ENCODE measurements at regions not wholly inside any gene's neighbourhood (a gene's known extent, or its start where the extent isn't known, plus 50 kb on each side); places are given as distances from the start of the nearest gene placed in this dataset.
"Not testable (repeated sequence)": the region's sequence is repeated elsewhere in the genome, so short reads cannot be mapped to it uniquely, and the experiment has no call there.

DNA sequence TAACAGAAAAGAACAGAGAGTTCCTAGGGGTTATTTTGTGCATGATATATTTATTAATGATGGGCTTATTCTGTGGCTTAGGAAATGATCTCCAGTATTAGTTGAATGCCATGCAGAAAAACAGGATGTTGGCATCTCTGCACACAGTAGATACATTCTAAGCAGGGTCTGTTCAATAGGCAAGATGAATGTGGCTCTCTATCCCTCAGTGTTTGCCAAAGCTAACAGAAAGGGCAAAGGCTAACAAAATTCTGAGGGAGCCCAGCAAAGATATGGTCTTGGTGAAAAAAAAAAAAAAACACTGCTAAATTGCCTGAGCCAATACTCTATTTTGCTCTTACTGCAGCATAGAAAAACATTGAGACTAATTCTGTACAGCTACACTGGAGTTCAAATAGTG is 1095.8 kb downstream of the UQCRFS1 start:
- H3K27ac ChIP-seq (ENCODE audit: low read depth, low read length), result no peak overlapping the region
- no peaks in the 10 kb centered on the region for H3K9me3 ChIP-seq (ENCODE audit: insufficient read depth, low read depth, low read length)
- H3K27me3 ChIP-seq (ENCODE audit: insufficient read depth, low read length), result no peaks in the 10 kb centered on the region
- H3K4me3 ChIP-seq (ENCODE audit: low read length), result no peak overlapping the region
- H3K9ac ChIP-seq (ENCODE audit: low read depth, low read length), result no peak overlapping the region
- no peaks in the 10 kb centered on the region for H3K4me1 ChIP-seq (ENCODE audit: insufficient read depth, low read length)
- no peaks in the 10 kb centered on the region for H3K36me3 ChIP-seq (ENCODE audit: insufficient read depth, low read length)

GRCh38 chr19:28116379-28116778 is 1096.6 kb downstream of the UQCRFS1 start:
- H3K4me1 ChIP-seq (ENCODE audit: insufficient read depth, low read length); H3K9me3 ChIP-seq (ENCODE audit: insufficient read depth, low read depth, low read length); H3K36me3 ChIP-seq (ENCODE audit: insufficient read depth, low read length); H3K9ac ChIP-seq (ENCODE audit: low read depth, low read length); H3K4me3 ChIP-seq (ENCODE audit: low read length); H3K27ac ChIP-seq (ENCODE audit: low read depth, low read length); H3K27me3 ChIP-seq (ENCODE audit: insufficient read depth, low read length): not testable (repeated sequence)
- 95% methylated on average over 2 of the region's 4 CpGs for WGBS

DNA sequence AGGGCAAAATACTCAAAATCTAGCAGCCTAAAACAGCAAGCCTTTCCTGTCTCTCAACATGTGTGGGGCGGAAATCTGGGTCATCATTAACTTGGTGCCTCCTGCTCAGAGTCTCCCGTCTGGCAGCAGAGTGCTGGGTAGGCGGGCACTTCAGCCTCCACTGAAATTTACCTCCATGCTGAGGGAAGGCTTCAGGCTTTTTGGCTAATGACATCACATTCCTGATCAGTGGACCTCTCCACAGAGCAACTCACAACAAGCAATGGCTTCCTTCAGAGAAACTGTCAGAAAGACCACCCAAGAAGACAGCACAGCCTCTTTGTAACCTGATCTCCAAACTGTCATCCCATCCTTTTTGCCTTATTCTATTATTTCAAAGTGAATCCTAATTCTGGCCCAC is 1109.0 kb downstream of the UQCRFS1 start:
- Histone ChIP-seq H3K36me3 (ENCODE audit: insufficient read depth, low read length) (no peaks in the 10 kb centered on the region), H3K4me3 (ENCODE audit: low read length) (no peak overlapping the region), H3K27me3 (ENCODE audit: insufficient read depth, low read length) (no peaks in the 10 kb centered on the region), H3K27ac (ENCODE audit: low read depth, low read length) (no peak overlapping the region), H3K4me1 (ENCODE audit: insufficient read depth, low read length) (peaks cover 6% of the 10 kb centered on the region; the same call in 1 of the 2 replicates), H3K9ac (ENCODE audit: low read depth, low read length) (no peak overlapping the region), H3K9me3 (ENCODE audit: insufficient read depth, low read depth, low read length) (no peaks in the 10 kb centered on the region)
- 67% methylated on average over 3 of the region's 3 CpGs for WGBS

- H3K9me3 ChIP-seq (ENCODE audit: insufficient read depth, low read depth, low read length); H3K4me3 ChIP-seq (ENCODE audit: low read length): not testable (repeated sequence)
- 100% methylated on average over 1 of the region's 1 CpG for WGBS
These were observed 1128.2 kb downstream of the UQCRFS1 start for GRCh38 chr19:28084659-28085157.

GRCh38 chr19:28076628-28077027 is 1136.3 kb downstream of the UQCRFS1 start:
- H3K27me3 ChIP-seq (ENCODE audit: insufficient read depth, low read length), result no peaks in the 10 kb centered on the region
- WGBS, result 94% methylated on average over 3 of the region's 4 CpGs
- no peaks in the 10 kb centered on the region for H3K36me3 ChIP-seq (ENCODE audit: insufficient read depth, low read length)
- no peak overlapping the region for H3K27ac ChIP-seq (ENCODE audit: low read depth, low read length)
- no peaks in the 10 kb centered on the region for H3K4me1 ChIP-seq (ENCODE audit: insufficient read depth, low read length)
- H3K9ac ChIP-seq (ENCODE audit: low read depth, low read length), result no peak overlapping the region
- no peak overlapping the region for H3K4me3 ChIP-seq (ENCODE audit: low read length)
- H3K9me3 ChIP-seq (ENCODE audit: insufficient read depth, low read depth, low read length), result peaks cover 4% of the 10 kb centered on the region; the same call in 1 of the 2 replicates

More at GRCh38 chr19:28084659-28085157, 1128.2 kb downstream of the UQCRFS1 start:
- H3K4me1 ChIP-seq (ENCODE audit: insufficient read depth, low read length); H3K27ac ChIP-seq (ENCODE audit: low read depth, low read length); H3K27me3 ChIP-seq (ENCODE audit: insufficient read depth, low read length); H3K36me3 ChIP-seq (ENCODE audit: insufficient read depth, low read length); H3K9ac ChIP-seq (ENCODE audit: low read depth, low read length): not testable (repeated sequence)

GRCh38 chr19:28075229-28075628 is 1137.7 kb downstream of the UQCRFS1 start:
- Histone ChIP-seq H3K27ac (ENCODE audit: low read depth, low read length) (no peak overlapping the region), H3K36me3 (ENCODE audit: insufficient read depth, low read length) (no peaks in the 10 kb centered on the region), H3K27me3 (ENCODE audit: insufficient read depth, low read length) (no peaks in the 10 kb centered on the region), H3K9ac (ENCODE audit: low read depth, low read length) (no peak overlapping the region), H3K4me1 (ENCODE audit: insufficient read depth, low read length) (no peaks in the 10 kb centered on the region), H3K4me3 (ENCODE audit: low read length) (no peak overlapping the region), H3K9me3 (ENCODE audit: insufficient read depth, low read depth, low read length) (peaks cover 4% of the 10 kb centered on the region; the same call in 1 of the 2 replicates)
- no CpG with 5 or more reads among the region's 1 CpG for WGBS

GRCh38 chr19:28074773-28075172 is 1138.2 kb downstream of the UQCRFS1 start:
- 88% methylated on average over 2 of the region's 2 CpGs for WGBS
- H3K4me1 ChIP-seq (ENCODE audit: insufficient read depth, low read length), result no peaks in the 10 kb centered on the region
- no peak overlapping the region for H3K27ac ChIP-seq (ENCODE audit: low read depth, low read length)
- H3K9me3 ChIP-seq (ENCODE audit: insufficient read depth, low read depth, low read length), result peaks cover 4% of the 10 kb centered on the region; the same call in 1 of the 2 replicates
- H3K4me3 ChIP-seq (ENCODE audit: low read length), result no peak overlapping the region
- H3K27me3 ChIP-seq (ENCODE audit: insufficient read depth, low read length), result no peaks in the 10 kb centered on the region
- no peak overlapping the region for H3K9ac ChIP-seq (ENCODE audit: low read depth, low read length)
- no peaks in the 10 kb centered on the region for H3K36me3 ChIP-seq (ENCODE audit: insufficient read depth, low read length)

DNA sequence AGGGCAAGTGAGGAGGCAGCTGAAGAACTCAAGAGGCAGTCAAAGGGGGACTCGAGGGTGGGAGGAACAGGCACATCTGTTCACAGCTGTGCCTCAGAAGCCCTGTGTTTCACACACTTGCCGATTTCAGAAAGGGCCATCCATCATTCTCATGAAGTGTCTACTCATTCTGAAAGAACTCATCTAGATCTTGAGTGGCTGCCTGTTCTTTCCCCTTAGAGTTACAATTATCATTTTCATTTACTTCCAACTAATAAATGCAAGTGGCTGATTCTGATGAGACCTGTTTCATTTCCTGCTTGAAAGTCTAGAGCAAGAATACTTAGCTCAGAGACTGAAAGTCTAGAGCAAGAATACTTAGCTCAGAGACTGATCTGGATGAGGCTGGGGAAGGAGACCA is 1145.1 kb downstream of the UQCRFS1 start:
- H3K4me3 ChIP-seq (ENCODE audit: low read length), result no peak overlapping the region
- H3K36me3 ChIP-seq (ENCODE audit: insufficient read depth, low read length), result no peaks in the 10 kb centered on the region
- WGBS, result 96% methylated on average over 2 of the region's 2 CpGs
- H3K9ac ChIP-seq (ENCODE audit: low read depth, low read length), result no peak overlapping the region
- peaks cover 13% of the 10 kb centered on the region; the same call in 1 of the 2 replicates for H3K4me1 ChIP-seq (ENCODE audit: insufficient read depth, low read length)
- H3K27ac ChIP-seq (ENCODE audit: low read depth, low read length), result no peak overlapping the region
- no peaks in the 10 kb centered on the region for H3K27me3 ChIP-seq (ENCODE audit: insufficient read depth, low read length)
- H3K9me3 ChIP-seq (ENCODE audit: insufficient read depth, low read depth, low read length), result peaks cover under 1% of the 10 kb centered on the region; the same call in 1 of the 2 replicates

- Histone ChIP-seq H3K9ac (ENCODE audit: low read depth, low read length) (no peak overlapping the region), H3K4me1 (ENCODE audit: insufficient read depth, low read length) (peaks cover 13% of the 10 kb centered on the region; the same call in 1 of the 2 replicates), H3K4me3 (ENCODE audit: low read length) (no peak overlapping the region), H3K27me3 (ENCODE audit: insufficient read depth, low read length) (no peaks in the 10 kb centered on the region), H3K27ac (ENCODE audit: low read depth, low read length) (no peak overlapping the region), H3K36me3 (ENCODE audit: insufficient read depth, low read length) (no peaks in the 10 kb centered on the region), H3K9me3 (ENCODE audit: insufficient read depth, low read depth, low read length) (no peaks in the 10 kb centered on the region)
- WGBS, result 96% methylated on average over 8 of the region's 8 CpGs
These were observed 1146.0 kb downstream of the UQCRFS1 start for GRCh38 chr19:28066988-28067387.

DNA sequence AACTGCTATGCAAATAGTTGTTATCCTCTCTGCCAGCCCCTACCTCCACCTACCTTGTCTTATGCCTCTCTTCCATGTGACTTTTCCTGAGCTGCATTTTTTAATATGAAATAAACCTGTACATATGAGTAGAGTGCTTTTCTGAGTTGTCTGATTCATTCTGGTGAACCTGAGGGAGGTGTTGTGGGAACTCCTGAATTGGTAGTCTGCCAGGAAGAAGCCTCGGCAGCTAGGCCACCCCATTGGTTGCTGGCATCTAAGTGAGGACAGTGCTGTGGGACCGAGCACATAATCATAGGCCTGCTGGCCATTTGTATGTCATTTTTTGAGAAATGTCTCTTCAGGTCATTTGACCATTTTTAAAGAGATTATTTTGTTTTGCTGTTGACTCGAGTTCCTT is 1146.8 kb downstream of the UQCRFS1 start:
- Histone ChIP-seq H3K9ac (ENCODE audit: low read depth, low read length) (no peak overlapping the region), H3K9me3 (ENCODE audit: insufficient read depth, low read depth, low read length) (no peaks in the 10 kb centered on the region), H3K27me3 (ENCODE audit: insufficient read depth, low read length) (no peaks in the 10 kb centered on the region), H3K36me3 (ENCODE audit: insufficient read depth, low read length) (no peaks in the 10 kb centered on the region), H3K27ac (ENCODE audit: low read depth, low read length) (no peak overlapping the region), H3K4me1 (ENCODE audit: insufficient read depth, low read length) (peaks cover 13% of the 10 kb centered on the region; the same call in 1 of the 2 replicates), H3K4me3 (ENCODE audit: low read length) (no peak overlapping the region)
- WGBS, result 93% methylated on average over 3 of the region's 3 CpGs

- no peaks in the 10 kb centered on the region for H3K36me3 ChIP-seq (ENCODE audit: insufficient read depth, low read length)
- WGBS, result 50% methylated on average over 1 of the region's 1 CpG
These were observed 1147.9 kb downstream of the UQCRFS1 start for GRCh38 chr19:28065026-28065425.

DNA sequence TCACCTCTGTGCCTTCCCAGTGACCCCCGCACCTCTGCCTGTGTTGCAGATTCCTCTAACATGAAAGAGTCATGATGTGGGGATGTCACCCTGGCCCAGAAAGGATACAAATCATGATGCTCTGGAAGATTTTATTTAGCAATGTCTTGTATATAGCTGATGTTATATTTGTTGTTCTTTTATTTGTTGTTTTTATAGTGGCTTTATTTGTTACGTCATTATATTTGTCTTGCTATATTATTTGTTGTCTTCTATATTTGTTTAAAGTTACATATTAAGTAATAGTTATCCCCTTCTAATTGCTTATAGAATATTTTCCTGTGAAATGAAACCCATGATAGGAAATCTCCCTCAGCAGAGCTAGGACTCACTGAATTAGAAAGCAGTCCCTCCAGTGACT is 1149.2 kb downstream of the UQCRFS1 start:
- no peaks in the 10 kb centered on the region for H3K9me3 ChIP-seq (ENCODE audit: insufficient read depth, low read depth, low read length)
- H3K4me3 ChIP-seq (ENCODE audit: low read length), result no peak overlapping the region
- H3K27ac ChIP-seq (ENCODE audit: low read depth, low read length), result no peak overlapping the region
- no peaks in the 10 kb centered on the region for H3K27me3 ChIP-seq (ENCODE audit: insufficient read depth, low read length)
- 100% methylated on average over 1 of the region's 2 CpGs for WGBS
- peaks cover 13% of the 10 kb centered on the region; the same call in 1 of the 2 replicates for H3K4me1 ChIP-seq (ENCODE audit: insufficient read depth, low read length)
- H3K9ac ChIP-seq (ENCODE audit: low read depth, low read length), result no peak overlapping the region
- no peaks in the 10 kb centered on the region for H3K36me3 ChIP-seq (ENCODE audit: insufficient read depth, low read length)

More at GRCh38 chr19:28065026-28065425, 1147.9 kb downstream of the UQCRFS1 start:
- no peaks in the 10 kb centered on the region for H3K27me3 ChIP-seq (ENCODE audit: insufficient read depth, low read length)
- H3K9me3 ChIP-seq (ENCODE audit: insufficient read depth, low read depth, low read length), result no peaks in the 10 kb centered on the region
- no peak overlapping the region for H3K9ac ChIP-seq (ENCODE audit: low read depth, low read length)
- H3K4me3 ChIP-seq (ENCODE audit: low read length), result no peak overlapping the region
- no peak overlapping the region for H3K27ac ChIP-seq (ENCODE audit: low read depth, low read length)
- H3K4me1 ChIP-seq (ENCODE audit: insufficient read depth, low read length), result peaks cover 13% of the 10 kb centered on the region; the same call in 1 of the 2 replicates
